ENCODE measurements at regions not wholly inside any gene's neighbourhood (a gene's known extent, or its start where the extent isn't known, plus 50 kb on each side); places are given as distances from the start of the nearest gene placed in this dataset.

GRCh38 chr2:18503376-18504228, 56.9 kb downstream of the RDH14 start:
- TF ChIP-seq CTCF (conservative IDR thresholded peaks at IDR 0.05) (no peak), EZH2 (IDR thresholded peaks at IDR 0.05; ENCODE audit: low read depth) (no peak)

Measured in PC-9 (cell line).